MM.1S (cell line): ENCODE measurements at regions not wholly inside any gene's neighbourhood (a gene's known extent, or its start where the extent isn't known, plus 50 kb on each side); places are given as distances from the start of the nearest gene placed in this dataset.

Experiments
- DNase-seq: peaks from one replicate; pipeline ENCODE4 v3.0.0-alpha.2; 2015
- H2AFZ ChIP-seq: fragments of 300-600 bp; sonication (generic); 2 replicates; pipeline ENCODE4 v1.6.0; 2016; ENCODE audit warnings: antibody characterized with exemption, low read length
- H3F3A ChIP-seq: fragments of 300-600 bp; sonication (generic); 2 replicates; pipeline ENCODE4 v1.6.1; 2016; ENCODE audit warnings: mild to moderate bottlenecking, antibody characterized with exemption, low read length, moderate library complexity, mixed read lengths; ENCODE audit not compliant: insufficient read depth
- H3K27ac ChIP-seq: fragments of 300-600 bp; sonication (generic); 2 replicates; pipeline ENCODE4 v1.5.1; 2016; ENCODE audit warnings: mild to moderate bottlenecking, low read length
- H3K27me3 ChIP-seq: fragments of 300-600 bp; sonication (generic); replicated peaks from 2 replicates; pipeline ENCODE4 v1.6.0; 2016; ENCODE audit warnings: low read length; ENCODE audit not compliant: insufficient read depth
- H3K36me3 ChIP-seq: fragments of 300-600 bp; sonication (generic); replicated peaks from 2 replicates; pipeline ENCODE4 v1.6.1; 2016; ENCODE audit warnings: mild to moderate bottlenecking, low read length, mixed read lengths; ENCODE audit not compliant: insufficient read depth
- H3K4me1 ChIP-seq: fragments of 300-600 bp; sonication (generic); 2 replicates; pipeline ENCODE4 v1.6.1; 2016; ENCODE audit warnings: low read length, mixed read lengths
- H3K4me2 ChIP-seq: fragments of 300-600 bp; sonication (generic); 2 replicates; pipeline ENCODE4 v1.6.0; 2016; ENCODE audit warnings: low read depth, low read length
- H3K4me3 ChIP-seq: fragments of 300-600 bp; sonication (generic); 2 replicates; pipeline ENCODE4 v1.5.1; 2016; ENCODE audit warnings: low read length, mixed read lengths
- H3K79me2 ChIP-seq: fragments of 300-600 bp; sonication (generic); 2 replicates; pipeline ENCODE4 v1.6.1; 2016; ENCODE audit warnings: mixed run types, low read length, mixed read lengths
- H3K9ac ChIP-seq: fragments of 300-600 bp; sonication (generic); 2 replicates; pipeline ENCODE4 v1.6.1; 2016; ENCODE audit warnings: low read length, mixed read lengths
- H3K9me2 ChIP-seq: fragments of 300-600 bp; sonication (generic); replicated peaks from 2 replicates; pipeline ENCODE4 v1.6.1; 2016; ENCODE audit warnings: mild to moderate bottlenecking, low read length, mixed read lengths; ENCODE audit not compliant: insufficient read depth
- H3K9me3 ChIP-seq: fragments of 300-600 bp; sonication (generic); replicated peaks from 2 replicates; pipeline ENCODE4 v1.6.1; 2016; ENCODE audit warnings: mild to moderate bottlenecking, low read length, mixed read lengths; ENCODE audit not compliant: insufficient read depth
- H4K20me1 ChIP-seq: fragments of 300-600 bp; sonication (generic); 2 replicates; pipeline ENCODE4 v1.6.1; 2016; ENCODE audit warnings: mild to moderate bottlenecking, low read length, moderate library complexity, mixed read lengths; ENCODE audit not compliant: insufficient read depth
- CTCF ChIP-seq: fragments of 300-600 bp; sonication (generic); IDR thresholded peaks from 2 replicates; pipeline ENCODE4 v1.5.1; 2016; ENCODE audit warnings: antibody characterized with exemption, low read length, mixed read lengths
- EZH2 ChIP-seq: fragments of 300-600 bp; sonication (generic); optimal IDR thresholded peaks from 2 replicates; pipeline ENCODE3; 2017; ENCODE audit warnings: low read depth, mild to moderate bottlenecking, antibody characterized with exemption, low read length, mixed read lengths
- EZH2phosphoT487 ChIP-seq: fragments of 300-600 bp; sonication (generic); IDR thresholded peaks from 2 replicates; pipeline ENCODE4 v1.6.1; 2018; ENCODE audit warnings: antibody characterized with exemption, low read length

GRCh38 chr13:107358866-107359265 is 790.9 kb upstream of the ARGLU1 start:
- Histone ChIP-seq H3K9me3 (no peaks in the 10 kb centered on the region), H3K4me1 (no peaks in the 10 kb centered on the region), H3K27ac (no peak overlapping the region), H3K4me2 (no peak overlapping the region), H3K9me2 (no peaks in the 10 kb centered on the region), H4K20me1 (0 out of 2 replicates have a peak, but pooled peaks cover 3% of the 10 kb centered on the region), H3K27me3 (no peaks in the 10 kb centered on the region), H3K4me3 (no peak overlapping the region), H2AFZ (no peak overlapping the region), H3K36me3 (no peaks in the 10 kb centered on the region), H3F3A (no peaks in the 10 kb centered on the region), H3K9ac (no peak overlapping the region), H3K79me2 (no peaks in the 10 kb centered on the region)
- no peak for TF ChIP-seq EZH2
- no peak for TF ChIP-seq EZH2phosphoT487
- TF ChIP-seq CTCF: no peak
- no peak for DNase-seq

GRCh38 chr13:107351305-107351704 is 783.4 kb upstream of the ARGLU1 start:
- Histone ChIP-seq H3K27ac (no peak overlapping the region), H2AFZ (no peak overlapping the region), H3K79me2 (no peaks in the 10 kb centered on the region), H3K4me2 (no peak overlapping the region), H3K9ac (no peak overlapping the region), H3K9me2 (no peaks in the 10 kb centered on the region), H3K9me3 (no peaks in the 10 kb centered on the region), H3K4me1 (no peaks in the 10 kb centered on the region), H4K20me1 (no peaks in the 10 kb centered on the region), H3F3A (no peaks in the 10 kb centered on the region), H3K4me3 (no peak overlapping the region), H3K36me3 (no peaks in the 10 kb centered on the region), H3K27me3 (no peaks in the 10 kb centered on the region)
- TF ChIP-seq EZH2phosphoT487 (no peak), CTCF (no peak), EZH2 (no peak)
- DNase-seq: no peak

GRCh38 chr13:107348925-107349324 is 781.0 kb upstream of the ARGLU1 start:
- Histone ChIP-seq H3K27ac (no peak overlapping the region), H3K9me2 (no peaks in the 10 kb centered on the region), H3K4me1 (no peaks in the 10 kb centered on the region), H3K27me3 (no peaks in the 10 kb centered on the region), H3K79me2 (no peaks in the 10 kb centered on the region), H2AFZ (no peak overlapping the region), H3K4me2 (no peak overlapping the region), H4K20me1 (no peaks in the 10 kb centered on the region), H3K9ac (no peak overlapping the region), H3F3A (no peaks in the 10 kb centered on the region), H3K9me3 (no peaks in the 10 kb centered on the region), H3K4me3 (no peak overlapping the region), H3K36me3 (no peaks in the 10 kb centered on the region)
- no peak for DNase-seq
- TF ChIP-seq EZH2phosphoT487 (no peak), CTCF (no peak), EZH2 (no peak)

GRCh38 chr13:107348471-107348870 is 780.5 kb upstream of the ARGLU1 start:
- Histone ChIP-seq H3K36me3 (no peaks in the 10 kb centered on the region), H3K4me2 (no peak overlapping the region), H3K9ac (no peak overlapping the region), H3K27me3 (no peaks in the 10 kb centered on the region), H2AFZ (no peak overlapping the region), H3K79me2 (no peaks in the 10 kb centered on the region), H3F3A (no peaks in the 10 kb centered on the region), H4K20me1 (no peaks in the 10 kb centered on the region), H3K9me3 (no peaks in the 10 kb centered on the region), H3K9me2 (no peaks in the 10 kb centered on the region), H3K4me3 (no peak overlapping the region), H3K27ac (no peak overlapping the region), H3K4me1 (no peaks in the 10 kb centered on the region)
- no peak for TF ChIP-seq EZH2phosphoT487
- no peak for DNase-seq
